Mammary epithelial cell (primary cell): ENCODE measurements at regions not wholly inside any gene's neighbourhood (a gene's known extent, or its start where the extent isn't known, plus 50 kb on each side); places are given as distances from the start of the nearest gene placed in this dataset.

Experiments used
- EZH2 ChIP-seq: IDR thresholded peaks from 2 replicates; pipeline ENCODE4 v1.6.1; 2012; ENCODE audit warnings: low read length, inconsistent platforms, borderline replicate concordance
- TF ChIP-seq, protein P1 (sequence below), 2 donors: IDR thresholded peaks in 1 of 2; conservative IDR thresholded peaks in 1 of 2; 2 replicates each; pipeline ENCODE4 v1.5.1; 2011 to 2012; ENCODE audit warnings: inconsistent platforms in 2 of 2, low read length in 2 of 2, mild to moderate bottlenecking in 2 of 2, control low read depth in 1 of 2, low read depth in 1 of 2; ENCODE audit not compliant: insufficient read depth in 1 of 2; ENCODE audit errors: extremely low read depth in 1 of 2

DNA sequence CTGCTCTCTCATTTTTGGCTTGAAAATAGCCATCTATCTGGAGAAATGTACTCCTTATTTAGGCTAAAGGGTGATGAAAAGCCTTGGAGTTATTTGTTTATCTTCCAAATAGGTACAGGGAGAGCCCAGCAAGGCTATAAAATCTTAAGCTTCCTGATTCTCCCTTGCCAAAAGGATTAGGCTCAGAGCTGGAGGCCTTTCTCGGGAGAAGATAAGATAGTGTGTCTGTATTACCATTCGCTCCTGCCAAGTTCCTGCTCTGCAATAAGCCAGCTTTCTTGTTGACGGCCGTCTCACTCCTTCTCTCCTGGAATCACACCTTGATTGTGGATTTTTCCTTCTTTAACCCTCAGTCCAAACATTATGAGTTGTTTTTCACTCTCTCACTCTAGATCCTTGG is 171.8 kb upstream of the TTC29 start:
- TF ChIP-seq, protein P1, sequence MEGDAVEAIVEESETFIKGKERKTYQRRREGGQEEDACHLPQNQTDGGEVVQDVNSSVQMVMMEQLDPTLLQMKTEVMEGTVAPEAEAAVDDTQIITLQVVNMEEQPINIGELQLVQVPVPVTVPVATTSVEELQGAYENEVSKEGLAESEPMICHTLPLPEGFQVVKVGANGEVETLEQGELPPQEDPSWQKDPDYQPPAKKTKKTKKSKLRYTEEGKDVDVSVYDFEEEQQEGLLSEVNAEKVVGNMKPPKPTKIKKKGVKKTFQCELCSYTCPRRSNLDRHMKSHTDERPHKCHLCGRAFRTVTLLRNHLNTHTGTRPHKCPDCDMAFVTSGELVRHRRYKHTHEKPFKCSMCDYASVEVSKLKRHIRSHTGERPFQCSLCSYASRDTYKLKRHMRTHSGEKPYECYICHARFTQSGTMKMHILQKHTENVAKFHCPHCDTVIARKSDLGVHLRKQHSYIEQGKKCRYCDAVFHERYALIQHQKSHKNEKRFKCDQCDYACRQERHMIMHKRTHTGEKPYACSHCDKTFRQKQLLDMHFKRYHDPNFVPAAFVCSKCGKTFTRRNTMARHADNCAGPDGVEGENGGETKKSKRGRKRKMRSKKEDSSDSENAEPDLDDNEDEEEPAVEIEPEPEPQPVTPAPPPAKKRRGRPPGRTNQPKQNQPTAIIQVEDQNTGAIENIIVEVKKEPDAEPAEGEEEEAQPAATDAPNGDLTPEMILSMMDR (conservative IDR thresholded peaks at IDR 0.05 in 1 of 2, IDR thresholded peaks at IDR 0.05 in 1 of 2; ENCODE audit: extremely low read depth in 1 of 2, insufficient read depth in 1 of 2, low read depth in 1 of 2, low read length in 2 of 2): no peak
- TF ChIP-seq EZH2: no peak
